ENCODE measurements at regions not wholly inside any gene's neighbourhood (a gene's known extent, or its start where the extent isn't known, plus 50 kb on each side); places are given as distances from the start of the nearest gene placed in this dataset.

GRCh38 chr10:62620491-62620890 is 184.0 kb upstream of the ADO start:
- H3K9me3 ChIP-seq (ENCODE audit: control insufficient read depth, low read length) = no peaks in the 10 kb centered on the region
- Mint-ChIP-seq H3K4me1 (peaks cover 4% of the 10 kb centered on the region), H3K27me3 (ENCODE audit: insufficient read depth) (peaks cover 1% of the 10 kb centered on the region), H3K4me3 (no peak overlapping the region), H3K36me3 (ENCODE audit: low read depth) (no peaks in the 10 kb centered on the region), H3K27ac (no peak overlapping the region), H3K9me3 (no peaks in the 10 kb centered on the region)
- H3K36me3 ChIP-seq (ENCODE audit: control insufficient read depth, insufficient read depth, low read length) = no peaks in the 10 kb centered on the region
- no peak overlapping the region for H3K9ac ChIP-seq (ENCODE audit: extremely low read depth, low read length, poor library complexity, severe bottlenecking)
- no peaks in the 10 kb centered on the region for H3K4me1 ChIP-seq (ENCODE audit: control insufficient read depth, insufficient read depth, low read length)
- H3K27ac ChIP-seq (ENCODE audit: low read depth, low read length) = no peak overlapping the region
- 91% methylated on average over 2 of the region's 2 CpGs; no CpG with 5 or more reads in 1 of the 2 experiments for WGBS, 2 experiments (ENCODE audit: insufficient coverage in 1 of 2, insufficient read length in 1 of 2)
- DNase-seq = no peak
- no peak overlapping the region for H3K4me3 ChIP-seq (ENCODE audit: low read length)
- no peaks in the 10 kb centered on the region for H3K27me3 ChIP-seq (ENCODE audit: control insufficient read depth, insufficient read depth, low read length, poor library complexity, severe bottlenecking)
- TF ChIP-seq, protein P1, sequence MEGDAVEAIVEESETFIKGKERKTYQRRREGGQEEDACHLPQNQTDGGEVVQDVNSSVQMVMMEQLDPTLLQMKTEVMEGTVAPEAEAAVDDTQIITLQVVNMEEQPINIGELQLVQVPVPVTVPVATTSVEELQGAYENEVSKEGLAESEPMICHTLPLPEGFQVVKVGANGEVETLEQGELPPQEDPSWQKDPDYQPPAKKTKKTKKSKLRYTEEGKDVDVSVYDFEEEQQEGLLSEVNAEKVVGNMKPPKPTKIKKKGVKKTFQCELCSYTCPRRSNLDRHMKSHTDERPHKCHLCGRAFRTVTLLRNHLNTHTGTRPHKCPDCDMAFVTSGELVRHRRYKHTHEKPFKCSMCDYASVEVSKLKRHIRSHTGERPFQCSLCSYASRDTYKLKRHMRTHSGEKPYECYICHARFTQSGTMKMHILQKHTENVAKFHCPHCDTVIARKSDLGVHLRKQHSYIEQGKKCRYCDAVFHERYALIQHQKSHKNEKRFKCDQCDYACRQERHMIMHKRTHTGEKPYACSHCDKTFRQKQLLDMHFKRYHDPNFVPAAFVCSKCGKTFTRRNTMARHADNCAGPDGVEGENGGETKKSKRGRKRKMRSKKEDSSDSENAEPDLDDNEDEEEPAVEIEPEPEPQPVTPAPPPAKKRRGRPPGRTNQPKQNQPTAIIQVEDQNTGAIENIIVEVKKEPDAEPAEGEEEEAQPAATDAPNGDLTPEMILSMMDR (conservative IDR thresholded peaks at IDR 0.05) = no peak

DNA sequence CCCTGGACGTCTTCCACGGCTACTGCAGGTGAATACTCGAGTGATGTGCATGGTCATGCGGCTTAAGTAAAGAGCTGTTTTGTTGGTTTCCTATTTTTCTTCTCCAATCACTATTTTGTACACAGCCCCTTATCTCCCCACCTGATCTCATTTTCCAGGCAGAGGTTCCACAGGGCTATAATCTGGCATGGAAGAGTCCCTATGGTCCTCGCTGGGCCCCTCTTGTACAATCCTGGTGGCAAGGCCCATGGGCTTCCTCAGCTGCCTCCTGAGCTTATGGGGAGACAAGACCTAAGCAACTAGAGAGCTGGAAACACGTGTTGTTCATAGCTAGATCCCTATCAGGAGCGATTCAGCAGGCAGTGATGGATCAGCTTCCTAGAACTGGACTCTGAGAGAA is 181.3 kb upstream of the ADO start:
- Mint-ChIP-seq H3K9me3 (no peaks in the 10 kb centered on the region), H3K27me3 (ENCODE audit: insufficient read depth) (peaks cover 1% of the 10 kb centered on the region), H3K36me3 (ENCODE audit: low read depth) (no peaks in the 10 kb centered on the region), H3K4me3 (no peak overlapping the region), H3K27ac (no peak overlapping the region), H3K4me1 (peaks cover 20% of the 10 kb centered on the region)
- H3K4me3 ChIP-seq (ENCODE audit: low read length) = no peak overlapping the region
- no peaks in the 10 kb centered on the region for H3K36me3 ChIP-seq (ENCODE audit: control insufficient read depth, insufficient read depth, low read length)
- no peak overlapping the region for H3K9ac ChIP-seq (ENCODE audit: extremely low read depth, low read length, poor library complexity, severe bottlenecking)
- WGBS, 2 experiments (ENCODE audit: insufficient coverage in 1 of 2, insufficient read length in 1 of 2) = 95 to 100% methylated on average over 2 to 7 of the region's 7 CpGs
- no peaks in the 10 kb centered on the region for H3K4me1 ChIP-seq (ENCODE audit: control insufficient read depth, insufficient read depth, low read length)
- no peaks in the 10 kb centered on the region for H3K9me3 ChIP-seq (ENCODE audit: control insufficient read depth, low read length)
- no peak for DNase-seq
- TF ChIP-seq, protein P1 (conservative IDR thresholded peaks at IDR 0.05) = no peak
- H3K27me3 ChIP-seq (ENCODE audit: control insufficient read depth, insufficient read depth, low read length, poor library complexity, severe bottlenecking) = no peaks in the 10 kb centered on the region
- no peak overlapping the region for H3K27ac ChIP-seq (ENCODE audit: low read depth, low read length)

GRCh38 chr10:62625484-62625883 is 179.0 kb upstream of the ADO start:
- Histone ChIP-seq H3K4me3 (ENCODE audit: low read length) (no peak overlapping the region), H3K9ac (ENCODE audit: extremely low read depth, low read length, poor library complexity, severe bottlenecking) (no peak overlapping the region), H3K36me3 (ENCODE audit: control insufficient read depth, insufficient read depth, low read length) (no peaks in the 10 kb centered on the region), H3K9me3 (ENCODE audit: control insufficient read depth, low read length) (no peaks in the 10 kb centered on the region), H3K4me1 (ENCODE audit: control insufficient read depth, insufficient read depth, low read length) (no peaks in the 10 kb centered on the region), H3K27me3 (ENCODE audit: control insufficient read depth, insufficient read depth, low read length, poor library complexity, severe bottlenecking) (no peaks in the 10 kb centered on the region), H3K27ac (ENCODE audit: low read depth, low read length) (no peak overlapping the region)
- no peaks in the 10 kb centered on the region for H3K36me3 Mint-ChIP-seq (ENCODE audit: low read depth)
- no peak for DNase-seq
- no peaks in the 10 kb centered on the region for H3K9me3 Mint-ChIP-seq
- H3K27ac Mint-ChIP-seq = no peak overlapping the region
- 86 to 90% methylated on average over 2 of the region's 2 CpGs for whole genome bisulfite sequencing, 2 experiments (ENCODE audit: insufficient coverage in 1 of 2, insufficient read length in 1 of 2)
- TF ChIP-seq, protein P1 (conservative IDR thresholded peaks at IDR 0.05) = no peak
- peaks cover 1% of the 10 kb centered on the region for H3K27me3 Mint-ChIP-seq (ENCODE audit: insufficient read depth)
- H3K4me3 Mint-ChIP-seq = no peak overlapping the region
- H3K4me1 Mint-ChIP-seq = peaks cover 20% of the 10 kb centered on the region

Measured in endodermal cell (in vitro differentiated cells).